ENCODE measurements at regions not wholly inside any gene's neighbourhood (a gene's known extent, or its start where the extent isn't known, plus 50 kb on each side); places are given as distances from the start of the nearest gene placed in this dataset.

DNA sequence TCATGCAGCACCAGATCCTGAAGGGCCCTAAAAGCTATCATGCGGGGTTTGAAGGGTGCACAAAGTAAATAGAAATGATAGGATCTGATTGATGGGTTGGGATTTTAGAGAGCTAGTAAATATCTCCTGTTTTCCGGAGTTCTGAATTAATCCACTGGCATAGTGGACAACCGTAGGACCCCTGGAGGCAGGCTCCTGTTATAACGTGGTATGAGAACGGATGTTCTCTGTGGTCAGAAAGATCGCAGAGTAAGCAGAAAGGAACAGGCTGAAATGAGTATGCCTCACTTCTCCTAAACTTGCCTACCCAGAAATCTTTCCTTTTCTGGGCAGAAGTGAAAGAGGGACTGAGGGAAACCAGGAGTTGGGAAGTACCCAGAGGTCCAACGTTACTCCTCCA is 470.8 kb downstream of the AJAP1 start (continued):
- TF ChIP-seq, protein P1, sequence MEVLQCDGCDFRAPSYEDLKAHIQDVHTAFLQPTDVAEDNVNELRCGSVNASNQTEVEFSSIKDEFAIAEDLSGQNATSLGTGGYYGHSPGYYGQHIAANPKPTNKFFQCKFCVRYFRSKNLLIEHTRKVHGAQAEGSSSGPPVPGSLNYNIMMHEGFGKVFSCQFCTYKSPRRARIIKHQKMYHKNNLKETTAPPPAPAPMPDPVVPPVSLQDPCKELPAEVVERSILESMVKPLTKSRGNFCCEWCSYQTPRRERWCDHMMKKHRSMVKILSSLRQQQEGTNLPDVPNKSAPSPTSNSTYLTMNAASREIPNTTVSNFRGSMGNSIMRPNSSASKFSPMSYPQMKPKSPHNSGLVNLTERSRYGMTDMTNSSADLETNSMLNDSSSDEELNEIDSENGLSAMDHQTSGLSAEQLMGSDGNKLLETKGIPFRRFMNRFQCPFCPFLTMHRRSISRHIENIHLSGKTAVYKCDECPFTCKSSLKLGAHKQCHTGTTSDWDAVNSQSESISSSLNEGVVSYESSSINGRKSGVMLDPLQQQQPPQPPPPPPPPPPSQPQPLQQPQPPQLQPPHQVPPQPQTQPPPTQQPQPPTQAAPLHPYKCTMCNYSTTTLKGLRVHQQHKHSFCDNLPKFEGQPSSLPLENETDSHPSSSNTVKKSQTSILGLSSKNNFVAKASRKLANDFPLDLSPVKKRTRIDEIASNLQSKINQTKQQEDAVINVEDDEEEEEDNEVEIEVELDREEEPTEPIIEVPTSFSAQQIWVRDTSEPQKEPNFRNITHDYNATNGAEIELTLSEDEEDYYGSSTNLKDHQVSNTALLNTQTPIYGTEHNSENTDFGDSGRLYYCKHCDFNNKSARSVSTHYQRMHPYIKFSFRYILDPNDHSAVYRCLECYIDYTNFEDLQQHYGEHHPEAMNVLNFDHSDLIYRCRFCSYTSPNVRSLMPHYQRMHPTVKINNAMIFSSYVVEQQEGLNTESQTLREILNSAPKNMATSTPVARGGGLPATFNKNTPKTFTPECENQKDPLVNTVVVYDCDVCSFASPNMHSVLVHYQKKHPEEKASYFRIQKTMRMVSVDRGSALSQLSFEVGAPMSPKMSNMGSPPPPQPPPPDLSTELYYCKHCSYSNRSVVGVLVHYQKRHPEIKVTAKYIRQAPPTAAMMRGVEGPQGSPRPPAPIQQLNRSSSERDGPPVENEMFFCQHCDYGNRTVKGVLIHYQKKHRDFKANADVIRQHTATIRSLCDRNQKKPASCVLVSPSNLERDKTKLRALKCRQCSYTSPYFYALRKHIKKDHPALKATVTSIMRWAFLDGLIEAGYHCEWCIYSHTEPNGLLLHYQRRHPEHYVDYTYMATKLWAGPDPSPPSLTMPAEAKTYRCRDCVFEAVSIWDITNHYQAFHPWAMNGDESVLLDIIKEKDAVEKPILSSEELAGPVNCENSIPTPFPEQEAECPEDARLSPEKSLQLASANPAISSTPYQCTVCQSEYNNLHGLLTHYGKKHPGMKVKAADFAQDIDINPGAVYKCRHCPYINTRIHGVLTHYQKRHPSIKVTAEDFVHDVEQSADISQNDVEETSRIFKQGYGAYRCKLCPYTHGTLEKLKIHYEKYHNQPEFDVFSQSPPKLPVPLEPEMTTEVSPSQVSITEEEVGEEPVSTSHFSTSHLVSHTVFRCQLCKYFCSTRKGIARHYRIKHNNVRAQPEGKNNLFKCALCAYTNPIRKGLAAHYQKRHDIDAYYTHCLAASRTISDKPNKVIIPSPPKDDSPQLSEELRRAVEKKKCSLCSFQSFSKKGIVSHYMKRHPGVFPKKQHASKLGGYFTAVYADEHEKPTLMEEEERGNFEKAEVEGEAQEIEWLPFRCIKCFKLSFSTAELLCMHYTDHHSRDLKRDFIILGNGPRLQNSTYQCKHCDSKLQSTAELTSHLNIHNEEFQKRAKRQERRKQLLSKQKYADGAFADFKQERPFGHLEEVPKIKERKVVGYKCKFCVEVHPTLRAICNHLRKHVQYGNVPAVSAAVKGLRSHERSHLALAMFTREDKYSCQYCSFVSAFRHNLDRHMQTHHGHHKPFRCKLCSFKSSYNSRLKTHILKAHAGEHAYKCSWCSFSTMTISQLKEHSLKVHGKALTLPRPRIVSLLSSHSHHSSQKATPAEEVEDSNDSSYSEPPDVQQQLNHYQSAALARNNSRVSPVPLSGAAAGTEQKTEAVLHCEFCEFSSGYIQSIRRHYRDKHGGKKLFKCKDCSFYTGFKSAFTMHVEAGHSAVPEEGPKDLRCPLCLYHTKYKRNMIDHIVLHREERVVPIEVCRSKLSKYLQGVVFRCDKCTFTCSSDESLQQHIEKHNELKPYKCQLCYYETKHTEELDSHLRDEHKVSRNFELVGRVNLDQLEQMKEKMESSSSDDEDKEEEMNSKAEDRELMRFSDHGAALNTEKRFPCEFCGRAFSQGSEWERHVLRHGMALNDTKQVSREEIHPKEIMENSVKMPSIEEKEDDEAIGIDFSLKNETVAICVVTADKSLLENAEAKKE (CRISPR knock-in tag; IDR thresholded peaks at IDR 0.05) = no peak
- TF ChIP-seq JUNB (IDR thresholded peaks at IDR 0.05; ENCODE audit: unreplicated experiment) (no peak), EZH2 (IDR thresholded peaks at IDR 0.05; ENCODE audit: low read depth, unreplicated experiment) (no peak), ZNF331 (CRISPR knock-in tag; IDR thresholded peaks at IDR 0.05; ENCODE audit: low read depth) (no peak), CREB1 (CRISPR knock-in tag; IDR thresholded peaks at IDR 0.05; ENCODE audit: low read depth) (no peak), POLR2AphosphoS5 (IDR thresholded peaks at IDR 0.05; ENCODE audit: low read depth) (no peak), EZH2phosphoT487 (IDR thresholded peaks at IDR 0.05; ENCODE audit: unreplicated experiment) (no peak), NANOG (IDR thresholded peaks at IDR 0.05; ENCODE audit: borderline replicate concordance) (no peak)
- TF ChIP-seq, protein P2, sequence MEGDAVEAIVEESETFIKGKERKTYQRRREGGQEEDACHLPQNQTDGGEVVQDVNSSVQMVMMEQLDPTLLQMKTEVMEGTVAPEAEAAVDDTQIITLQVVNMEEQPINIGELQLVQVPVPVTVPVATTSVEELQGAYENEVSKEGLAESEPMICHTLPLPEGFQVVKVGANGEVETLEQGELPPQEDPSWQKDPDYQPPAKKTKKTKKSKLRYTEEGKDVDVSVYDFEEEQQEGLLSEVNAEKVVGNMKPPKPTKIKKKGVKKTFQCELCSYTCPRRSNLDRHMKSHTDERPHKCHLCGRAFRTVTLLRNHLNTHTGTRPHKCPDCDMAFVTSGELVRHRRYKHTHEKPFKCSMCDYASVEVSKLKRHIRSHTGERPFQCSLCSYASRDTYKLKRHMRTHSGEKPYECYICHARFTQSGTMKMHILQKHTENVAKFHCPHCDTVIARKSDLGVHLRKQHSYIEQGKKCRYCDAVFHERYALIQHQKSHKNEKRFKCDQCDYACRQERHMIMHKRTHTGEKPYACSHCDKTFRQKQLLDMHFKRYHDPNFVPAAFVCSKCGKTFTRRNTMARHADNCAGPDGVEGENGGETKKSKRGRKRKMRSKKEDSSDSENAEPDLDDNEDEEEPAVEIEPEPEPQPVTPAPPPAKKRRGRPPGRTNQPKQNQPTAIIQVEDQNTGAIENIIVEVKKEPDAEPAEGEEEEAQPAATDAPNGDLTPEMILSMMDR (conservative IDR thresholded peaks at IDR 0.05; ENCODE audit: low read depth in 2 of 2) = no peak

DNA sequence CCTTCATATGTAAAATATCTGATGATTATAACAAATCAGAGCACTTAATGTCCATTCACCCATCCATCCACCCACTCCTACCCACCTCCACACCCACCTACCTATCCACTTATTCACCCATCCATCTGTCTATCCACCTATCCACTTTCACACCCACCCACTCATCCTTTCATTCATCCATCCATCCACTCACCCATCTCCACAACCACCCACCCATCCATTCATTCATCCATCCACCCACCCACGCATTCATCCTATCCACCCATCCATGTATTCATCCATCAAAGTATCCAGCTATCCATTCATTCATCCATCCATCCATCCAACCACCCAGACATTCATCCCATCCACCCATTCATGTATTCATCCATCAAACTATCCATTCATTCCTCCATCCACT is 466.1 kb downstream of the AJAP1 start:
- Mint-ChIP-seq H3K27ac (no peak overlapping the region), H3K4me3 (no peak overlapping the region), H3K27me3 (ENCODE audit: insufficient read depth, low read depth, poor library complexity) (peaks cover 4% of the 10 kb centered on the region), H3K36me3 (ENCODE audit: low read depth) (peaks cover 10% of the 10 kb centered on the region; the same call in 2 of the 3 replicates), H3K9me3 (peaks cover 20% of the 10 kb centered on the region), H3K4me1 (peaks cover 32% of the 10 kb centered on the region)
- H3K27ac ChIP-seq (ENCODE audit: low read depth) = no peak overlapping the region
- H3K79me2 ChIP-seq (replicated peaks; ENCODE audit: insufficient read depth) = no peaks in the 10 kb centered on the region
- no peaks in the 10 kb centered on the region for H4K20me1 ChIP-seq (replicated peaks; ENCODE audit: insufficient read depth)
- H3K36me3 ChIP-seq (ENCODE audit: insufficient read depth) = no peaks in the 10 kb centered on the region; the same call in 1 of the 2 replicates
- no peaks in the 10 kb centered on the region for H3F3A ChIP-seq (replicated peaks; ENCODE audit: low read depth)
- no peak overlapping the region for H3K4me3 ChIP-seq
- no peaks in the 10 kb centered on the region for H3K4me1 ChIP-seq (ENCODE audit: insufficient read depth)
- no peaks in the 10 kb centered on the region for H3K9me2 ChIP-seq (ENCODE audit: insufficient read depth)
- H2AFZ ChIP-seq = no peak overlapping the region
- no peak overlapping the region for H3K4me2 ChIP-seq
- ATAC-seq (no peak), DNase-seq (ENCODE audit: low spot score) (no peak)
- H3K27me3 ChIP-seq (ENCODE audit: insufficient read depth) = no peaks in the 10 kb centered on the region
- TF ChIP-seq, protein P1 (CRISPR knock-in tag; IDR thresholded peaks at IDR 0.05) = no peak
- TF ChIP-seq JUNB (IDR thresholded peaks at IDR 0.05; ENCODE audit: unreplicated experiment) = no peak
